Activated B cell treated with CpG ODN at 0.5 μM for 24 hours (primary cell): ENCODE measurements at regions not wholly inside any gene's neighbourhood (a gene's known extent, or its start where the extent isn't known, plus 50 kb on each side); places are given as distances from the start of the nearest gene placed in this dataset.

Source experiments
- ATAC-seq: fragments of 200-7000 bp; cut with Tn5 transposase; one replicate; pipeline ENCODE4 v1.10.0; 2021; ENCODE audit warnings: low read depth, mild to moderate bottlenecking, moderate library complexity
- CTCF ChIA-PET: fragments of 350-600 bp; sonication (Branson Sonifier 250); formaldehyde crosslinking; loops from one replicate; lab custom pipeline; 2021; ENCODE audit warnings: antibody characterized with exemption; lab: Charles Lee
- POLR2A ChIA-PET: fragments of 350-600 bp; sonication (Branson Sonifier 250); formaldehyde crosslinking; loops from one replicate; lab custom pipeline; 2021; ENCODE audit warnings: antibody characterized with exemption; lab: Charles Lee
- DNase-seq: peaks from one replicate; pipeline ENCODE4 v3.0.0; 2022
- H3K27ac Mint-ChIP-seq: one replicate; pipeline ENCODE4 v1.8.0; 2020; ENCODE audit warnings: mixed read lengths
- H3K27me3 Mint-ChIP-seq: one replicate; pipeline ENCODE4 v1.8.0; 2021; ENCODE audit warnings: mixed read lengths
- H3K36me3 Mint-ChIP-seq: one replicate; pipeline ENCODE4 v1.8.0; 2021; ENCODE audit warnings: low read depth, mixed read lengths
- H3K4me1 Mint-ChIP-seq: one replicate; pipeline ENCODE4 v1.8.0; 2021; ENCODE audit warnings: mixed read lengths
- H3K4me3 Mint-ChIP-seq: one replicate; pipeline ENCODE4 v1.8.0; 2020; ENCODE audit warnings: mild to moderate bottlenecking, mixed read lengths
- H3K9me3 Mint-ChIP-seq: one replicate; pipeline ENCODE4 v1.8.0; 2020; ENCODE audit warnings: mixed read lengths
- CTCF ChIP-seq: fragments of 200-600 bp; IDR thresholded peaks from one replicate; pipeline ENCODE4 v1.8.0; 2022; ENCODE audit warnings: antibody characterized with exemption, mild to moderate bottlenecking
- intact Hi-C: fragments of 100-400 bp; cut with micrococcal nuclease; formaldehyde crosslinking; loops from one replicate; pipeline ENCODE4 v1.15.1; 2024

- ATAC-seq = no peak
- H3K27ac Mint-ChIP-seq = no peak overlapping the region
- no peak overlapping the region for H3K4me3 Mint-ChIP-seq
- no peak for TF ChIP-seq CTCF
- H3K4me1 Mint-ChIP-seq = peaks cover 11% of the 10 kb centered on the region
- DNase-seq = no peak
- CTCF ChIA-PET = no interaction called here
- H3K27me3 Mint-ChIP-seq = no peaks in the 10 kb centered on the region
- H3K9me3 Mint-ChIP-seq = peaks cover 7% of the 10 kb centered on the region
- POLR2A ChIA-PET = no interaction called here
- no peaks in the 10 kb centered on the region for H3K36me3 Mint-ChIP-seq
- intact Hi-C loops = loop anchor here (10.0 kb wide), 1 partner anchor 412 kb away; no protein-coding TSS in a partner anchor
Observed at GRCh38 chr11:104337273-104337672, 173.3 kb upstream of the PDGFD start.

GRCh38 chr11:104333977-104334376 is 170.0 kb upstream of the PDGFD start:
- intact Hi-C loops = loop anchor here (10.0 kb wide), 1 partner anchor 409 kb away; no protein-coding TSS in a partner anchor
- Mint-ChIP-seq H3K36me3 (no peaks in the 10 kb centered on the region), H3K27ac (no peak overlapping the region), H3K4me1 (peaks cover 2% of the 10 kb centered on the region), H3K27me3 (no peaks in the 10 kb centered on the region), H3K4me3 (no peak overlapping the region), H3K9me3 (peaks cover 2% of the 10 kb centered on the region)
- ATAC-seq = no peak
- POLR2A ChIA-PET = no interaction called here
- TF ChIP-seq CTCF = no peak
- no peak for DNase-seq
- CTCF ChIA-PET = no interaction called here

GRCh38 chr11:104332110-104332509 is 168.2 kb upstream of the PDGFD start:
- CTCF ChIA-PET = no interaction called here
- Mint-ChIP-seq H3K36me3 (no peaks in the 10 kb centered on the region), H3K9me3 (no peaks in the 10 kb centered on the region), H3K4me1 (no peaks in the 10 kb centered on the region), H3K27me3 (no peaks in the 10 kb centered on the region), H3K27ac (no peak overlapping the region), H3K4me3 (no peak overlapping the region)
- POLR2A ChIA-PET = no interaction called here
- DNase-seq (no peak), ATAC-seq (no peak)
- no peak for TF ChIP-seq CTCF
- intact Hi-C loops = loop anchor here (10.0 kb wide), 1 partner anchor 407 kb away; no protein-coding TSS in a partner anchor

GRCh38 chr11:104329078-104329665 is 165.2 kb upstream of the PDGFD start:
- no peak overlapping the region for H3K27ac Mint-ChIP-seq
- no peak for TF ChIP-seq CTCF
- H3K36me3 Mint-ChIP-seq = no peaks in the 10 kb centered on the region
- no peak overlapping the region for H3K4me3 Mint-ChIP-seq
- DNase-seq (no peak), ATAC-seq (no peak)
- ChIA-PET POLR2A (no interaction called here), CTCF (no interaction called here)
- no peaks in the 10 kb centered on the region for H3K4me1 Mint-ChIP-seq
- intact Hi-C loops = no loop called here
- no peaks in the 10 kb centered on the region for H3K27me3 Mint-ChIP-seq
- no peaks in the 10 kb centered on the region for H3K9me3 Mint-ChIP-seq

- TF ChIP-seq CTCF = no peak
- ChIA-PET POLR2A (no interaction called here), CTCF (no interaction called here)
- no peak for ATAC-seq
- no peaks in the 10 kb centered on the region for H3K36me3 Mint-ChIP-seq
- no peak overlapping the region for H3K4me3 Mint-ChIP-seq
- H3K4me1 Mint-ChIP-seq = no peaks in the 10 kb centered on the region
- H3K27ac Mint-ChIP-seq = no peak overlapping the region
- no peaks in the 10 kb centered on the region for H3K27me3 Mint-ChIP-seq
- intact Hi-C loops = no loop called here
- no peak for DNase-seq
- no peaks in the 10 kb centered on the region for H3K9me3 Mint-ChIP-seq
Observed at GRCh38 chr11:104328512-104328907, 164.6 kb upstream of the PDGFD start.
